Right cardiac atrium (tissue), 5 donors: ENCODE measurements at regions not wholly inside any gene's neighbourhood (a gene's known extent, or its start where the extent isn't known, plus 50 kb on each side); places are given as distances from the start of the nearest gene placed in this dataset.
"Not testable (repeated sequence)": the region's sequence is repeated elsewhere in the genome, so short reads cannot be mapped to it uniquely, and the experiment has no call there.

Experiments
- ATAC-seq, 2 donors: fragments of 200-7000 bp; cut with Tn5 transposase; one replicate each; pipeline versions ENCODE4 v1.8.0 to v1.9.1; 2020; ENCODE audit warnings: moderate library complexity in 2 of 2, mild to moderate bottlenecking in 1 of 2
- DNase-seq, 3 donors: peaks; one replicate each; pipeline ENCODE4 v3.0.0-alpha.2; 2020
- H3K27ac ChIP-seq: one replicate; pipeline ENCODE4 v1.5.1; 2013; ENCODE audit warnings: mild to moderate bottlenecking, low read length, control low read depth, moderate library complexity
- H3K27me3 ChIP-seq: one replicate; pipeline ENCODE4 v1.6.1; 2013; ENCODE audit not compliant: control insufficient read depth, insufficient read depth
- H3K4me1 ChIP-seq: one replicate; pipeline ENCODE4 v1.6.1; 2013; ENCODE audit warnings: low read length; ENCODE audit not compliant: control insufficient read depth, insufficient read depth
- H3K4me3 ChIP-seq: one replicate; pipeline ENCODE4 v1.5.1; 2013; ENCODE audit warnings: low read length, control low read depth
- H3K9me3 ChIP-seq: one replicate; pipeline ENCODE4 v1.6.1; 2013; ENCODE audit warnings: low read length; ENCODE audit not compliant: control insufficient read depth
- WGBS: extraction: QIAGEN DNeasy Blood & Tissue Kit; methylation state at CpG from one replicate; pipeline ENCODE4 v1.1.7; 2013; 5-methylcytosine and 5-hydroxymethylcytosine counted together
- intact Hi-C, 4 donors: fragments of 100-400 bp; cut with DNase I; formaldehyde crosslinking; loops; one replicate each; pipeline versions ENCODE4 v1.11.0 to v1.14.0; 2022 to 2023
- donor health status: healthy with polysubstance abuse.
- donor health status: DM: no; HTN: yes; CAD: no.
- donor health status: DM: no; HTN: no; CAD: no.
- donor health status: DM: no; HTN: yes; CAD: no; lungs with severe emphysema.
- donor health status: DM: yes; HTN: yes; CAD: no.

- Histone ChIP-seq H3K27ac (no peak overlapping the region), H3K4me1 (no peaks in the 10 kb centered on the region), H3K27me3 (no peaks in the 10 kb centered on the region), H3K4me3 (no peak overlapping the region), H3K9me3 (no peaks in the 10 kb centered on the region)
- DNase-seq (peak in 1 of 3 donors; percentile 67), ATAC-seq (no peak)
- WGBS = 65% methylated on average over 6 of the region's 6 CpGs
- intact Hi-C loops = no loop called here
Observed at GRCh38 chr1:245060684-245061374, 94.0 kb upstream of the KIF26B start.

DNA sequence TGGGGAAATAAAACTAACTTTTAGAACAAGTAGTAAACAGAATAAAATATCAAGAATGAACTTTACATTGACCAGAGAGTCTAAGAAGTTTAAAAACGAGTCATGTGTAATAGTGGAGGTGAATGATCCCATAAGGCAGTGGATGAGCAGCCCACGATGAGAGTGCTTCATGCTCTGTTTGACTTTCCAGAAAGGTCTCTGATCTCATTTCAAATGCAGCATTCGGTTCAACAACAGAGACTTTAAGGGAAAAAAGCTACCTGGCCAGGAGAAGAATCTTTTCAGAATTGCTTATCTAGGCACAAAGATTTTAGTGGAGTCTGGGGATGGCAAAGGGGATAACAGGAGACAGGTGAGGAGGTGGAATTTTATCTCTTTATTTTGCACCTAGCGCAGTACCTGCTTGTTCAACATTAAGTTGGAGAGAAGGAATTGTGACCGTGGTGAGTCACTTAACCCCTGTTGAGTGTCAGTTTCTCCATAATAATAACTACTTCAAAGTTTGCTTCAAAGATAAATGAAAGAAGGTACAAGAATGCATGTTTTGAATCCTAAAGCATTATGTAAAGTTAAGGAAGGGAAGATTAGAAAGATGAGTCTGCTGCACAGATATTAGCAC, 94.9 kb upstream of the KIF26B start:
- no peak overlapping the region for H3K4me3 ChIP-seq
- H3K4me1 ChIP-seq = no peaks in the 10 kb centered on the region
- DNase-seq = no peak
- WGBS = 70% methylated on average over 5 of the region's 5 CpGs
- H3K27me3 ChIP-seq = no peaks in the 10 kb centered on the region
- no peak overlapping the region for H3K27ac ChIP-seq
- intact Hi-C loops = loop anchor here in 1 of 4 donors (10.0 kb wide), 1 partner anchor 455 kb away; no protein-coding TSS in a partner anchor
- no peak for ATAC-seq
- no peaks in the 10 kb centered on the region for H3K9me3 ChIP-seq

DNA sequence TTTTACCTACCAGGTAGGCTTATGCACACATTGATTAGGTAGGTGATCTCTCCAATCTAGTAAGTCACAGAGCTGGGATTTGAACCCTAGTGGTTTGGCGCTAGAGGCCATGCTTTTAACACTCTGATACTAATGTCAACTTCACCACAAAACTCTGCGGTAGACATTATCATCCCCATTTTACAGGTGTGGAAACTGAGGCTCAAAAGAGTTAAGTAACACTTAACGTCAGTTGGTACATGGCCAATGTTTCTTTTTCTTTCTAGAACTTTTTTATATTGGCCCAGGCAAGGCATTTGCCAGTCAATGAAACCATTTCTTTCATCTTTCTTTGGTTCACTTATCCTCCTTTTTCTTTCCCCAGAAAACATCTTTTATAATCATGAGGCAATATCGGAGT, 95.9 kb upstream of the KIF26B start:
- H3K27me3 ChIP-seq = no peaks in the 10 kb centered on the region
- H3K27ac ChIP-seq = no peak overlapping the region
- WGBS = 93% methylated on average over 4 of the region's 4 CpGs
- intact Hi-C loops = loop anchor here in 1 of 4 donors (10.0 kb wide), 1 partner anchor 454 kb away; no protein-coding TSS in a partner anchor
- no peaks in the 10 kb centered on the region for H3K9me3 ChIP-seq
- no peak overlapping the region for H3K4me3 ChIP-seq
- H3K4me1 ChIP-seq = no peaks in the 10 kb centered on the region
- no peak for ATAC-seq
- DNase-seq = no peak

DNA sequence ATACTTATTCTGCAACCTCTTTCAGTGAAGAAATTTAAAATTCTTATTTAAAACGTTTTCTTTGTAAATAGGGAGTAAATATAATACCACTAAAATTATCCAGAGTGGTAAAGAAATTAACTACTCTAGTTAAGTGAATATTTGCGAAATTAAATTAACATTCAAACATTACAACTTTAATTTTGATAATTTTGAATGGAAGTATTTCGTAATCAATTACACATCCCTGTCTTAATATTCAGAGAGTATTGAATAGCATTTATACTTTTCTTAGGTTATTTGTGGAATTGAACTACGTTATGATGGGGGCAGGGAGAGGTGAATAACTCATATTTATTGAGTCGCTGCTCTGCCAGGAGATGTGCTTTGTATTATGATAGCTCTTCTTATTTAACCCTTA, 96.3 kb upstream of the KIF26B start:
- ATAC-seq = no peak
- intact Hi-C loops = loop anchor here in 1 of 4 donors (10.0 kb wide), 1 partner anchor 454 kb away; no protein-coding TSS in a partner anchor
- Histone ChIP-seq H3K4me3 (no peak overlapping the region), H3K27ac (no peak overlapping the region), H3K4me1 (no peaks in the 10 kb centered on the region), H3K27me3 (no peaks in the 10 kb centered on the region), H3K9me3 (no peaks in the 10 kb centered on the region)
- 91% methylated on average over 5 of the region's 5 CpGs for WGBS
- DNase-seq = no peak

DNA sequence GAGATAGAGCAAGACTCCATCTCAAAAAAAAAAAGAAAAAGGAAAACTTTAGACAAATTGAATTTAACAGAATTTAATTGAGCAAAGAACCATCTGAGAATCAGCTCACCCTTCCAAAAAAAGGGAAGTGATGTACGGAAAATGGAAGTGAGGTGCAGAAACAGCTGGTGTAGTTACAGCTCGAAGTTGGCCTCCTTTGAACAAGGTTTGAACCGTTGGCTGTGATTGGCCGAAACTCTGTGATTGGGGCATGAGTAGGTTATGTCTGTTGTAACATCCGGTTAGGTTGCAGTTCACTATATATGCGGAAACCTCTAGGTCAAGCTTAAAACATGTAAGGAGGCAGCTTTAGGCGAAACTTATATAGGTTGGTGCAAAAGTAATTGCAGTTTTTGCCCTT, 97.9 kb upstream of the KIF26B start:
- 89% methylated on average over 7 of the region's 7 CpGs for WGBS
- intact Hi-C loops = loop anchor here in 1 of 4 donors (10.0 kb wide), 1 partner anchor 452 kb away; no protein-coding TSS in a partner anchor

GRCh38 chr1:245056296-245056695, 98.5 kb upstream of the KIF26B start:
- H3K4me1 ChIP-seq, ATAC-seq, H3K9me3 ChIP-seq, H3K27me3 ChIP-seq, DNase-seq, H3K27ac ChIP-seq, H3K4me3 ChIP-seq: not testable (repeated sequence)
- 94% methylated on average over 5 of the region's 5 CpGs for WGBS
- intact Hi-C loops = loop anchor here in 1 of 4 donors (10.0 kb wide), 1 partner anchor 451 kb away; no protein-coding TSS in a partner anchor

More for the DNA sequence above, 97.9 kb upstream of the KIF26B start:
- no peak overlapping the region for H3K4me3 ChIP-seq
- ATAC-seq = no peak
- DNase-seq = no peak
- H3K4me1 ChIP-seq = peaks cover 3% of the 10 kb centered on the region
- no peak overlapping the region for H3K27ac ChIP-seq
- H3K9me3 ChIP-seq = no peaks in the 10 kb centered on the region
- H3K27me3 ChIP-seq = no peaks in the 10 kb centered on the region

GRCh38 chr1:245055752-245056151, 99.0 kb upstream of the KIF26B start:
- no peaks in the 10 kb centered on the region for H3K9me3 ChIP-seq
- no peaks in the 10 kb centered on the region for H3K27me3 ChIP-seq
- H3K4me1 ChIP-seq = peaks cover 3% of the 10 kb centered on the region
- no peak overlapping the region for H3K4me3 ChIP-seq
- ATAC-seq (no peak), DNase-seq (no peak)
- H3K27ac ChIP-seq = no peak overlapping the region
- 48% methylated on average over 4 of the region's 4 CpGs for WGBS
- intact Hi-C loops = loop anchor here in 1 of 4 donors (10.0 kb wide), 1 partner anchor 451 kb away; no protein-coding TSS in a partner anchor

DNA sequence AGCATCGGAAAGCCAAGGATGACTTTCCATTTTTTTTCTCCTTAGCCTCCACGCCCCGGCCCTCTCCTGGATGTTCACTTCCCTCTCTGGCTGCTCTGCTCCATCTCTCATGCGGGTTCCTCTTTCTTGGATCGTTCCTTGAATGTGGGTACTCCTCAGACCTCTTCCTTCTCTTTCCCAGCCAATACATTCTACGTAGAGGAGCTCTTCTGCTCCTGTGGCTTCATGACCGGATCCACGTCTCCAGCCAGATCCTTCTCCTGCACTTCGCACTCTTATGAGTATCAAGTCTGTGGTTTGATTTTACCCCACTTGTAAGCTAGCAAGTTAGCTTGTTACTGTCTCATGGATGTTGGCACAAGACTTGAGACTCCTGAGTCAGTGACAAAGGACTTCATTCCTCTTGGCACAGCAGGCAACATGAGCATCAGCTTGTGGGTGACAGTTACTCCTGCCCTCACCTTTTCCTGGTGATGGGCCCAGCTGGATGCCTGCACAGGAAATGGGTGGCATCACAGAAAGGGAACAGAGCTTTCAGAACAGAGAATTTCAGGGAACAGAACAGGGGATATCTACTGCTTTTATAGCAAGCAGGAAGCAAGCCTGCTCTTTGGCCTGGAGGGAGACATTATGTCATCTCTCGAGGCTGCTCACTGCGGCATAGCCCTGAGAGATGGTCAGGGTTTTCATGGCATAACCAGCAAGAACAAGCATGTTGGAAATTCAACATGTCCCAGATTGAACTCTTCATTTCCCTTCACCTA, 100.1 kb upstream of the KIF26B start:
- Histone ChIP-seq H3K4me1 (peaks cover 3% of the 10 kb centered on the region), H3K9me3 (no peaks in the 10 kb centered on the region), H3K27ac (no peak overlapping the region), H3K27me3 (no peaks in the 10 kb centered on the region), H3K4me3 (no peak overlapping the region)
- DNase-seq = no peak
- ATAC-seq = no peak
- intact Hi-C loops = loop anchor here in 1 of 4 donors (10.0 kb wide), 1 partner anchor 450 kb away; no protein-coding TSS in a partner anchor
- WGBS = 87% methylated on average over 11 of the region's 11 CpGs

DNA sequence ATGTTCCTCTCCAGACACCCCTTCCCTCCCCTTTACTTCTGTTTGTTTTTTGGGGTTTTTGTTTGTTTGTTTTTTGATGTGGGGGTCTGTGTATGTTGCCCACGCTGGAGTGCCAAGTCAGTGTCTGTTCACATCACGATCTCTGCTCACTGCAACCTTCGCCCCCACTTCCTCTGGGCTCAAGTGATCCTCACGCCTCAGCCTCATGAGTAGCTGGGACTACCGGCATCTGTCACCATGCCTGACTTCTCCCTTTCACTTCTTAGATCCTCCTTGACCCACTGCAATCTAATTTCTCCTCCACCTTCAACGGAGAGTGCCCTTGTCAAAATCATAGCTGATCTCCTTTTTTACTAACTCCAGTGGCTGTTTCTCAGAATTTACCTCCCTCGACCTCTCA, 100.7 kb upstream of the KIF26B start:
- Histone ChIP-seq H3K9me3 (no peaks in the 10 kb centered on the region), H3K27me3 (no peaks in the 10 kb centered on the region), H3K27ac (no peak overlapping the region), H3K4me3 (no peak overlapping the region), H3K4me1 (peaks cover 3% of the 10 kb centered on the region)
- ATAC-seq (no peak), DNase-seq (no peak)
- intact Hi-C loops = loop anchor here in 1 of 4 donors (10.0 kb wide), 1 partner anchor 449 kb away; no protein-coding TSS in a partner anchor
- WGBS = 80% methylated on average over 7 of the region's 7 CpGs

GRCh38 chr1:245052258-245052657, 102.5 kb upstream of the KIF26B start:
- no peaks in the 10 kb centered on the region for H3K27me3 ChIP-seq
- no peaks in the 10 kb centered on the region for H3K9me3 ChIP-seq
- intact Hi-C loops = loop anchor here in 1 of 4 donors (10.0 kb wide), 1 partner anchor 447 kb away; no protein-coding TSS in a partner anchor
- H3K4me1 ChIP-seq = peaks cover 3% of the 10 kb centered on the region
- 91% methylated on average over 10 of the region's 10 CpGs for WGBS
- no peak overlapping the region for H3K27ac ChIP-seq
- DNase-seq = no peak
- peak in 1 of 2 donors; percentile 8 for ATAC-seq
- no peak overlapping the region for H3K4me3 ChIP-seq
